ENCODE measurements at regions not wholly inside any gene's neighbourhood (a gene's known extent, or its start where the extent isn't known, plus 50 kb on each side); places are given as distances from the start of the nearest gene placed in this dataset.
A peak's percentile ranks its signal among the peaks of the same experiment; 100 is the strongest.

DNA sequence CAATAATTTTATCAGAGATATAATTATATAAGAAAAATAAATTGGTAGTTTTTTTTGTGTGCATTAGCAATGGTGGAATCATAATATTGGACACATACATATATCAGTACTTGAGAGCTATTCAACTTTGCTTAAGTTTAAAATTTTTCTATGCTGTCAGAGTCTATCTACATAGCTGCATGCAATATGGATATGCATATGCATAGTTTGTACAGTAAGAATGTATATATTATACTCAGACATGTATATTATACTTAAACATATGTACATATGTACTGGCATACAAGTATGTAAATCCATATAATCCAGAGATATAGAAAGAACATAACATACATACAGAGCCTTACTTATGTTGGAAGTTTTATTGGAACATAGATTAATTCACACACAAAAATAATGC, 1043.2 kb downstream of the EFNB2 start:
- H3K36me3 ChIP-seq (ENCODE audit: low read depth, missing control alignments) = no peaks in the 10 kb centered on the region
- intact Hi-C loops (cut with DNase I; ENCODE audit: low total_unique reads) = no loop called here
- TF ChIP-seq CTCF (IDR thresholded peaks at IDR 0.05) = no peak
- no peaks in the 10 kb centered on the region for H3K27me3 ChIP-seq
- no peaks in the 10 kb centered on the region for H3K4me1 ChIP-seq
- H3K4me3 ChIP-seq = no peak overlapping the region
- no peak overlapping the region for H3K27ac ChIP-seq
- DNase-seq = no peak
- H3K9me3 ChIP-seq = no peaks in the 10 kb centered on the region

DNA sequence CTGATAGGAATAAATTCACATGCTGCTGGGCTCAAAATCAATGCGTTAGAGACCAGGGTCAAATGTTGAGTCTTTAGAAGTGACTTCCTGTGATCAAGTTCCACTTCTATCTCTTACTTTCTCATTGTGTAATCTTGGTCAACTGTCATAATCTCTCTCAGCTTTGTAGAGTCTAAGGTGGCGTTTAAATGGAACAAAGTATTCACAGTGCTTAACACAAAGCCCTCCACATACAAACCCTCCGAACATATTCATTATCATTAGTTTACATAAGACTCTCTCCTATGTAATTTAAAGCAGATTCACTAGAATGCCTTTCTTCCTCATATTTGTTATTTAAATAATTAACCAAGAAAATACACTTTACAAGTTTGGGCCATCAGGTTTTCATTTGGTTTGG, 1044.1 kb downstream of the EFNB2 start:
- no peaks in the 10 kb centered on the region for H3K9me3 ChIP-seq
- 84 to 88% methylated on average over 3 of the region's 3 CpGs for WGBS, 2 donors
- H3K4me3 ChIP-seq = no peak overlapping the region
- no peak for TF ChIP-seq CTCF (IDR thresholded peaks at IDR 0.05)
- no peak for TF ChIP-seq POLR2A (IDR thresholded peaks at IDR 0.05)
- no peak for DNase-seq
- H3K27me3 ChIP-seq = no peaks in the 10 kb centered on the region
- no peaks in the 10 kb centered on the region for H3K36me3 ChIP-seq (ENCODE audit: low read depth, missing control alignments)
- H3K27ac ChIP-seq = no peak overlapping the region
- intact Hi-C loops (cut with DNase I; ENCODE audit: low total_unique reads) = no loop called here
- no peaks in the 10 kb centered on the region for H3K4me1 ChIP-seq

GRCh38 chr13:105485081-105485480, 1050.4 kb downstream of the EFNB2 start:
- Histone ChIP-seq H3K4me3 (no peak overlapping the region), H3K27ac (no peak overlapping the region), H3K4me1 (no peaks in the 10 kb centered on the region), H3K9me3 (no peaks in the 10 kb centered on the region), H3K36me3 (ENCODE audit: low read depth, missing control alignments) (no peaks in the 10 kb centered on the region), H3K27me3 (no peaks in the 10 kb centered on the region)
- DNase-seq = no peak
- TF ChIP-seq CTCF (IDR thresholded peaks at IDR 0.05) (no peak), POLR2A (IDR thresholded peaks at IDR 0.05) (no peak)
- 72 to 84% methylated on average over 2 of the region's 2 CpGs for WGBS, 2 donors
- intact Hi-C loops (cut with DNase I; ENCODE audit: low total_unique reads) = no loop called here

DNA sequence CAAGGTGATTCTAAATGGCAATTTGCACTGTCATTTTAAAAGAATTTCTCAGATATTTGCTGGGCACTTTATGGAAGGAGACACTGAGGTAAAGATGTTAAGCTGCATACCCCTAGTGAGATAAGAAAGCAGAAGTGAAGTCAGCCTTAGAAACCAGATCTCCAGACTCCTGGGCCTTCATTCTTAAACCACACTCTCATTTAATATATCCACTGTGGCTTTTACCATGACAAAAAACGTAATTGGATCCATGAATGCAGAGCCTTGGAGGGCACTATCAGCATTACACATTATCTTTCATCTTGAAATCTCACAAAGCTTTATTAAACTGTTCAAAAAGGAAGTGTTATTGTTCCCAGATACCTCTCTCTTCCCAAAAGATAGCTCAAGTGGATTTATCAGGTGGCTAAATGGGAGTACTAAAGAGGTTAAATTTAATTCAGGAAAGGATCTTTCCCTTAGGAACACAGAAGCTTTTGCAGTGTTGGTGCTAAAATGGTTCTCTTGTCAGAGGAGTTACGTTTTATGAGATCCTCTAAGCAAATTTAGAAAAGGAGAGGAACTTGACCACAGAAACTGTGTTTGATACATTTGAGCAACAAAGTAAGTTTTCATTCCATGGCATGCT, 1060.4 kb downstream of the EFNB2 start:
- Histone ChIP-seq H3K4me3 (no peak overlapping the region), H3K27me3 (no peaks in the 10 kb centered on the region), H3K4me1 (no peaks in the 10 kb centered on the region), H3K9me3 (no peaks in the 10 kb centered on the region), H3K27ac (peak overlapping the region in 1 of 2 donors; percentile 7), H3K36me3 (ENCODE audit: low read depth, missing control alignments) (no peaks in the 10 kb centered on the region)
- no peak for DNase-seq
- no peak for TF ChIP-seq POLR2A (IDR thresholded peaks at IDR 0.05)
- TF ChIP-seq CTCF (IDR thresholded peaks at IDR 0.05) = no peak
- 43 to 74% methylated on average over 2 of the region's 2 CpGs for WGBS, 2 donors
- intact Hi-C loops (cut with DNase I; ENCODE audit: low total_unique reads) = no loop called here

DNA sequence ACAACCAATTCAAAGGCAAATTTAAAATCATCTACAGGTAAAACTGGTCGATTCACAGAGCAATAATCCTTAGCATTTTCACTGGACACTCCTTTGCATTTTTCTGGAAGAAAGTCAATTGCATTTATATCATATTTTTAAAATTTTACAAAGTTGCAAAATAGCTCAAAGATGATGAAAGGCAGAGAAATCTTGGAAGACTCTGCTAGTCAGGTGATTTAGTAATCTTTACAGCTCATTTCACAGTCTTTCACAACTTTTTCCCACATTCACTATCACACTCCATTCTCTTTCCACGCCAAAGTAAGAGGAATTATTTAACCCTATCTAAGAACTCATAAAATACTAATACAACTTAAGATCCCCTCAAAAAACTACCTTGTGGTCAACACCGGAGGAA, 1063.8 kb downstream of the EFNB2 start:
- Histone ChIP-seq H3K4me1 (no peaks in the 10 kb centered on the region), H3K27me3 (no peaks in the 10 kb centered on the region), H3K9me3 (no peaks in the 10 kb centered on the region), H3K4me3 (no peak overlapping the region), H3K36me3 (ENCODE audit: low read depth, missing control alignments) (no peaks in the 10 kb centered on the region), H3K27ac (no peak overlapping the region)
- 68 to 78% methylated on average over 3 of the region's 3 CpGs for WGBS, 2 donors
- intact Hi-C loops (cut with DNase I; ENCODE audit: low total_unique reads) = no loop called here
- DNase-seq = no peak
- no peak for TF ChIP-seq CTCF (IDR thresholded peaks at IDR 0.05)
- no peak for TF ChIP-seq POLR2A (IDR thresholded peaks at IDR 0.05)
